H9 (cell line): ENCODE measurements at regions not wholly inside any gene's neighbourhood (a gene's known extent, or its start where the extent isn't known, plus 50 kb on each side); places are given as distances from the start of the nearest gene placed in this dataset.

Experiments used
- DNase-seq: peaks from one replicate; pipeline ENCODE4 v3.0.0-alpha.2; 2017
- H2AFZ ChIP-seq: one replicate; pipeline ENCODE4 v1.6.1; 2013; ENCODE audit warnings: mild to moderate bottlenecking, low read length, control low read depth, moderate library complexity
- H2AK5ac ChIP-seq: 2 replicates; pipeline ENCODE4 v1.6.1; 2013; ENCODE audit warnings: low read length, control low read depth, mixed read lengths; ENCODE audit not compliant: insufficient read length
- H2BK120ac ChIP-seq: one replicate; pipeline ENCODE4 v1.6.1; 2013; ENCODE audit warnings: low read depth, mild to moderate bottlenecking, low read length, control low read depth, inconsistent platforms; ENCODE audit not compliant: poor library complexity, severe bottlenecking
- H2BK12ac ChIP-seq: 2 replicates; pipeline ENCODE4 v1.6.1; 2013; ENCODE audit warnings: low read length, control low read depth, mixed read lengths, low read depth; ENCODE audit not compliant: insufficient read length
- H2BK15ac ChIP-seq: 2 replicates; pipeline ENCODE4 v1.6.1; 2013; ENCODE audit warnings: low read depth, low read length, control low read depth
- H2BK20ac ChIP-seq: one replicate; pipeline ENCODE4 v1.6.1; 2013; ENCODE audit warnings: low read depth, mild to moderate bottlenecking, low read length, control low read depth, inconsistent platforms; ENCODE audit not compliant: poor library complexity, severe bottlenecking
- H2BK5ac ChIP-seq: 2 replicates; pipeline ENCODE4 v1.6.1; 2013; ENCODE audit warnings: low read length, control low read depth, mixed read lengths; ENCODE audit not compliant: insufficient read length
- H3K14ac ChIP-seq: 2 replicates; pipeline ENCODE4 v1.6.1; 2013; ENCODE audit warnings: low read length, control low read depth; ENCODE audit not compliant: insufficient read depth
- H3K18ac ChIP-seq: 2 replicates; pipeline ENCODE4 v1.6.1; 2013; ENCODE audit warnings: low read depth, mild to moderate bottlenecking, mixed read lengths, low read length, control low read depth; ENCODE audit not compliant: insufficient read length
- H3K23ac ChIP-seq: 2 replicates; pipeline ENCODE4 v1.6.1; 2013; ENCODE audit warnings: low read length, control low read depth, mixed read lengths, low read depth; ENCODE audit not compliant: insufficient read length
- H3K23me2 ChIP-seq: 2 replicates; pipeline ENCODE4 v1.6.1; 2013; ENCODE audit warnings: low read depth, mild to moderate bottlenecking, mixed read lengths, low read length, control low read depth; ENCODE audit not compliant: insufficient read length, poor library complexity, severe bottlenecking
- H3K27ac ChIP-seq: 2 replicates; pipeline ENCODE4 v1.5.1; 2013; ENCODE audit warnings: low read length, control low read depth, mixed read lengths, low read depth; ENCODE audit not compliant: insufficient read length
- H3K27me3 ChIP-seq: 2 replicates; pipeline ENCODE4 v1.6.1; 2013; ENCODE audit warnings: low read length, control low read depth, inconsistent platforms; ENCODE audit not compliant: insufficient read depth
- H3K4ac ChIP-seq: 2 replicates; pipeline ENCODE4 v1.6.1; 2013; ENCODE audit warnings: low read depth, mild to moderate bottlenecking, control low read depth, inconsistent platforms, low read length, moderate library complexity
- H3K4me1 ChIP-seq: 2 replicates; pipeline ENCODE4 v1.6.1; 2013; ENCODE audit warnings: low read length, control low read depth, inconsistent platforms; ENCODE audit not compliant: insufficient read depth
- H3K4me2 ChIP-seq: 2 replicates; pipeline ENCODE4 v1.6.1; 2013; ENCODE audit warnings: low read length, control low read depth, mixed read lengths; ENCODE audit not compliant: insufficient read length, insufficient read depth
- H3K56ac ChIP-seq: 2 replicates; pipeline ENCODE4 v1.6.1; 2013; ENCODE audit warnings: low read depth, mild to moderate bottlenecking, mixed read lengths, low read length, control low read depth; ENCODE audit not compliant: insufficient read length
- H3K79me1 ChIP-seq: 2 replicates; pipeline ENCODE4 v1.6.1; 2013; ENCODE audit warnings: low read depth, mild to moderate bottlenecking, moderate library complexity, low read length, control low read depth, inconsistent platforms; ENCODE audit not compliant: insufficient read depth, poor library complexity, severe bottlenecking
- H3K79me2 ChIP-seq: 2 replicates; pipeline ENCODE4 v1.6.1; 2013; ENCODE audit warnings: low read length, control low read depth, inconsistent platforms; ENCODE audit not compliant: insufficient read depth
- H3K9ac ChIP-seq: 2 replicates; pipeline ENCODE4 v1.6.1; 2013; ENCODE audit warnings: low read length, control low read depth, mixed read lengths; ENCODE audit not compliant: insufficient read length; ENCODE audit errors: extremely low read depth
- H3K9me3 ChIP-seq: one replicate; pipeline ENCODE4 v1.6.1; 2013; ENCODE audit warnings: low read depth, low read length, inconsistent platforms; ENCODE audit not compliant: control insufficient read depth
- H3T11ph ChIP-seq: one replicate; pipeline ENCODE4 v1.6.1; 2013; ENCODE audit warnings: mild to moderate bottlenecking, low read length, control low read depth, inconsistent platforms
- H4K20me1 ChIP-seq: one replicate; pipeline ENCODE4 v1.6.1; 2013; ENCODE audit not compliant: control insufficient read depth, insufficient read length, insufficient read depth
- H4K5ac ChIP-seq: 2 replicates; pipeline ENCODE4 v1.6.1; 2013; ENCODE audit warnings: low read depth, mild to moderate bottlenecking, mixed read lengths, low read length, control low read depth; ENCODE audit not compliant: insufficient read length
- H4K8ac ChIP-seq: replicated peaks from 2 replicates; pipeline ENCODE4 v1.6.1; 2013; ENCODE audit warnings: low read length, control low read depth, mixed read lengths, low read depth; ENCODE audit not compliant: insufficient read length
- H4K91ac ChIP-seq: 2 replicates; pipeline ENCODE4 v1.6.1; 2013; ENCODE audit warnings: low read depth, mild to moderate bottlenecking, moderate library complexity, mixed read lengths, low read length, control low read depth; ENCODE audit not compliant: insufficient read length
- H3K27ac Mint-ChIP-seq, 3 experiments: 2 replicates in 2 of 3; 3 replicates in 1 of 3; pipeline ENCODE4 v1.8.0; 2020 to 2021; ENCODE audit warnings: mixed read lengths in 3 of 3, mild to moderate bottlenecking in 1 of 3, moderate library complexity in 1 of 3
- H3K27me3 Mint-ChIP-seq: 2 replicates; pipeline ENCODE4 v1.8.0; 2021; ENCODE audit warnings: low read depth, mild to moderate bottlenecking, moderate library complexity, mixed read lengths
- H3K36me3 Mint-ChIP-seq, 3 experiments: 2 replicates in 2 of 3; 3 replicates in 1 of 3; pipeline ENCODE4 v1.8.0; 2020 to 2021; ENCODE audit warnings: low read depth in 3 of 3, mixed read lengths in 3 of 3; ENCODE audit not compliant: insufficient read depth in 1 of 3
- H3K4me1 Mint-ChIP-seq, 2 experiments: 2 replicates each; pipeline ENCODE4 v1.8.0; 2020; ENCODE audit warnings: mixed read lengths in 2 of 2
- H3K4me3 Mint-ChIP-seq, 2 experiments: 2 replicates in 1 of 2; 3 replicates in 1 of 2; pipeline ENCODE4 v1.8.0; 2020 to 2021; ENCODE audit warnings: mild to moderate bottlenecking in 2 of 2, mixed read lengths in 2 of 2, moderate library complexity in 1 of 2
- H3K9me3 Mint-ChIP-seq, 2 experiments: 2 replicates in 1 of 2; 3 replicates in 1 of 2; pipeline ENCODE4 v1.8.0; 2020; ENCODE audit warnings: mild to moderate bottlenecking in 2 of 2, mixed read lengths in 2 of 2, moderate library complexity in 1 of 2
- CTCF ChIP-seq: fragments of 200-600 bp; sonication (generic); conservative IDR thresholded peaks from 3 replicates; pipeline ENCODE4 v1.8.0; 2021; ENCODE audit warnings: antibody characterized with exemption, mild to moderate bottlenecking
- WGBS: extraction: QIAGEN DNeasy Blood & Tissue Kit; methylation state at CpG from one replicate; pipeline ENCODE4 v1.1.7; 2013; ENCODE audit warnings: missing lambda C conversion rate, low lambda C conversion rate, mixed read lengths; ENCODE audit not compliant: insufficient read length; ENCODE audit errors: extremely low coverage; 5-methylcytosine and 5-hydroxymethylcytosine counted together

GRCh38 chr12:78398750-78399149 lies 465.8 kb upstream of the SYT1 start:
- no peaks in the 10 kb centered on the region for H3K27me3 ChIP-seq
- no peak overlapping the region for H2BK20ac ChIP-seq
- H4K8ac ChIP-seq = no peak overlapping the region
- H3K23me2 ChIP-seq = no peaks in the 10 kb centered on the region
- H3K18ac ChIP-seq = no peak overlapping the region
- H3K9ac ChIP-seq = no peak overlapping the region
- no peak overlapping the region for H4K5ac ChIP-seq
- peaks cover 15 to 20% of the 10 kb centered on the region in 2 experiments for H3K4me1 Mint-ChIP-seq
- no peak overlapping the region for H3T11ph ChIP-seq
- no peak overlapping the region for H4K91ac ChIP-seq
- H2BK15ac ChIP-seq = no peak overlapping the region
- H3K4me1 ChIP-seq = no peaks in the 10 kb centered on the region
- H3K4me2 ChIP-seq = no peak overlapping the region
- no peak overlapping the region for H3K14ac ChIP-seq
- no peak overlapping the region for H2AFZ ChIP-seq
- no peak overlapping the region for H3K27ac ChIP-seq
- H3K27ac Mint-ChIP-seq = no peak overlapping the region
- H3K36me3 Mint-ChIP-seq = no peaks in the 10 kb centered on the region
- no peak overlapping the region for H2BK5ac ChIP-seq
- no peaks in the 10 kb centered on the region for H3K79me2 ChIP-seq
- no peaks in the 10 kb centered on the region for H3K79me1 ChIP-seq
- no peaks in the 10 kb centered on the region for H3K9me3 ChIP-seq
- no peak for TF ChIP-seq CTCF
- no peak overlapping the region for H2BK120ac ChIP-seq
- H2AK5ac ChIP-seq = no peak overlapping the region
- H3K4me3 Mint-ChIP-seq = no peak overlapping the region
- no peaks in the 10 kb centered on the region for H3K27me3 Mint-ChIP-seq
- no peak overlapping the region for H3K23ac ChIP-seq
- no CpG with 5 or more reads among the region's 2 CpGs for WGBS
- no peak overlapping the region for H3K4ac ChIP-seq
- DNase-seq = no peak
- no peaks in the 10 kb centered on the region for H4K20me1 ChIP-seq
- no peaks in the 10 kb centered on the region for H3K9me3 Mint-ChIP-seq
- H3K56ac ChIP-seq = no peak overlapping the region
- H2BK12ac ChIP-seq = no peak overlapping the region
